ENCODE measurements at regions not wholly inside any gene's neighbourhood (a gene's known extent, or its start where the extent isn't known, plus 50 kb on each side); places are given as distances from the start of the nearest gene placed in this dataset.
"Not testable (repeated sequence)": the region's sequence is repeated elsewhere in the genome, so short reads cannot be mapped to it uniquely, and the experiment has no call there.

GRCh38 chr5:30152431-30152830, 1041.1 kb upstream of the CDH6 start:
- TF ChIP-seq CTCF (IDR thresholded peaks at IDR 0.05; ENCODE audit: extremely low read depth, insufficient read depth, missing control alignments) = no peak
- no peak for DNase-seq (ENCODE audit: low spot score)
- in situ Hi-C loops (cut with MboI; ENCODE audit: low pct_unique_long_range_greater_than_20kb, low sequenced_read_pairs, unreplicated experiment) = no loop called here

- in situ Hi-C loops (cut with MboI; ENCODE audit: low pct_unique_long_range_greater_than_20kb, low sequenced_read_pairs, unreplicated experiment) = no loop called here
- no peak for TF ChIP-seq CTCF (IDR thresholded peaks at IDR 0.05; ENCODE audit: extremely low read depth, insufficient read depth, missing control alignments)
- DNase-seq (ENCODE audit: low spot score) = no peak
Measured at GRCh38 chr5:30150231-30150630, 1043.3 kb upstream of the CDH6 start.

GRCh38 chr5:30149526-30149925, 1044.0 kb upstream of the CDH6 start:
- no peak for TF ChIP-seq CTCF (IDR thresholded peaks at IDR 0.05; ENCODE audit: extremely low read depth, insufficient read depth, missing control alignments)
- in situ Hi-C loops (cut with MboI; ENCODE audit: low pct_unique_long_range_greater_than_20kb, low sequenced_read_pairs, unreplicated experiment) = no loop called here
- DNase-seq (ENCODE audit: low spot score) = no peak

- DNase-seq (ENCODE audit: low spot score) = no peak
- no peak for TF ChIP-seq CTCF (IDR thresholded peaks at IDR 0.05; ENCODE audit: extremely low read depth, insufficient read depth, missing control alignments)
- in situ Hi-C loops (cut with MboI; ENCODE audit: low pct_unique_long_range_greater_than_20kb, low sequenced_read_pairs, unreplicated experiment) = no loop called here
Measured at GRCh38 chr5:30147976-30148375, 1045.5 kb upstream of the CDH6 start.

- in situ Hi-C loops (cut with MboI; ENCODE audit: low pct_unique_long_range_greater_than_20kb, low sequenced_read_pairs, unreplicated experiment); DNase-seq (ENCODE audit: low spot score): not testable (repeated sequence)
Measured at GRCh38 chr5:30144059-30144458, 1049.4 kb upstream of the CDH6 start.

GRCh38 chr5:30142432-30142831, 1051.1 kb upstream of the CDH6 start:
- TF ChIP-seq CTCF (IDR thresholded peaks at IDR 0.05; ENCODE audit: extremely low read depth, insufficient read depth, missing control alignments) = no peak
- in situ Hi-C loops (cut with MboI; ENCODE audit: low pct_unique_long_range_greater_than_20kb, low sequenced_read_pairs, unreplicated experiment) = no loop called here
- no peak for DNase-seq (ENCODE audit: low spot score)

- TF ChIP-seq CTCF (IDR thresholded peaks at IDR 0.05; ENCODE audit: extremely low read depth, insufficient read depth, missing control alignments) = no peak
- no peak for DNase-seq (ENCODE audit: low spot score)
- in situ Hi-C loops (cut with MboI; ENCODE audit: low pct_unique_long_range_greater_than_20kb, low sequenced_read_pairs, unreplicated experiment) = no loop called here
Measured at GRCh38 chr5:30121043-30121442, 1072.4 kb upstream of the CDH6 start.
